CD4-positive, alpha-beta T cell (primary cell): ENCODE measurements at regions not wholly inside any gene's neighbourhood (a gene's known extent, or its start where the extent isn't known, plus 50 kb on each side); places are given as distances from the start of the nearest gene placed in this dataset.

ENCODE experiments used
- ATAC-seq: fragments of 200-7000 bp; cut with Tn5 transposase; one replicate; pipeline ENCODE4 v1.10.0; 2022; ENCODE audit warnings: mild to moderate bottlenecking; ENCODE audit not compliant: poor library complexity
- CTCF ChIA-PET: fragments of 350-600 bp; sonication (Branson Sonifier 250); formaldehyde crosslinking; loops from one replicate; lab custom pipeline; 2021; ENCODE audit warnings: antibody characterized with exemption, inconsistent platforms; lab: Charles Lee
- POLR2A ChIA-PET: fragments of 350-600 bp; sonication (Branson Sonifier 250); formaldehyde crosslinking; loops from one replicate; lab custom pipeline; 2021; ENCODE audit warnings: antibody characterized with exemption, inconsistent platforms; lab: Charles Lee
- DNase-seq, 14 experiments: peaks; one replicate each; pipeline ENCODE4 v3.0.0-alpha.2; 2013 to 2020; ENCODE audit warnings: mixed read lengths in 2 of 14
- H3K27ac ChIP-seq, 2 donors: one replicate each; pipeline versions ENCODE4 v1.5.1 to v1.7.0; 2013; ENCODE audit warnings: low read length in 2 of 2, low read depth in 1 of 2, mild to moderate bottlenecking in 1 of 2
- H3K27me3 ChIP-seq, 2 experiments: 1 replicate in 1 of 2; 2 replicates in 1 of 2; pipeline versions ENCODE4 v1.6.1 to v1.7.0; 2013; ENCODE audit warnings: low read length in 2 of 2, control low read depth in 1 of 2, mild to moderate bottlenecking in 1 of 2, moderate library complexity in 1 of 2; ENCODE audit not compliant: insufficient read depth in 2 of 2, control insufficient read depth in 1 of 2
- H3K36me3 ChIP-seq: one replicate; pipeline ENCODE4 v1.6.1; 2013; ENCODE audit warnings: low read length, control low read depth; ENCODE audit not compliant: insufficient read depth
- H3K4me1 ChIP-seq: one replicate; pipeline ENCODE4 v1.6.1; 2013; ENCODE audit warnings: low read length, control low read depth; ENCODE audit not compliant: insufficient read depth
- H3K4me3 ChIP-seq: one replicate; pipeline ENCODE4 v1.5.1; 2013; ENCODE audit warnings: mild to moderate bottlenecking, low read length, moderate library complexity
- H3K9me3 ChIP-seq, 2 experiments: 1 replicate in 1 of 2; 2 replicates in 1 of 2; pipeline versions ENCODE4 v1.6.1 to v1.7.0; 2013; ENCODE audit warnings: low read length in 2 of 2, mild to moderate bottlenecking in 2 of 2, control low read depth in 1 of 2, moderate library complexity in 1 of 2; ENCODE audit not compliant: control insufficient read depth in 1 of 2, insufficient read depth in 1 of 2
- H3K27ac Mint-ChIP-seq: one replicate; pipeline ENCODE4 v1.8.0; 2020; ENCODE audit warnings: mixed read lengths
- H3K27me3 Mint-ChIP-seq: one replicate; pipeline ENCODE4 v1.8.0; 2021; ENCODE audit warnings: mixed read lengths
- H3K36me3 Mint-ChIP-seq: one replicate; pipeline ENCODE4 v1.8.0; 2021; ENCODE audit warnings: low read depth, mixed read lengths
- H3K4me1 Mint-ChIP-seq: one replicate; pipeline ENCODE4 v1.8.0; 2021; ENCODE audit warnings: low read depth, mixed read lengths
- H3K4me3 Mint-ChIP-seq: one replicate; pipeline ENCODE4 v1.8.0; 2020; ENCODE audit warnings: mild to moderate bottlenecking, mixed read lengths
- H3K9me3 Mint-ChIP-seq: one replicate; pipeline ENCODE4 v1.8.0; 2020; ENCODE audit warnings: mixed read lengths
- CTCF ChIP-seq: fragments of 200-600 bp; IDR thresholded peaks from one replicate; pipeline ENCODE4 v1.8.0; 2022; ENCODE audit warnings: antibody characterized with exemption, mild to moderate bottlenecking
- intact Hi-C, 2 experiments: fragments of 100-400 bp; cut with DNase I in 1 of 2; cut with micrococcal nuclease in 1 of 2; formaldehyde crosslinking; loops; one replicate each; pipeline versions ENCODE4 v1.15.1 to v1.9.0; 2023 to 2025; cut with DNase I, micrococcal nuclease

DNA sequence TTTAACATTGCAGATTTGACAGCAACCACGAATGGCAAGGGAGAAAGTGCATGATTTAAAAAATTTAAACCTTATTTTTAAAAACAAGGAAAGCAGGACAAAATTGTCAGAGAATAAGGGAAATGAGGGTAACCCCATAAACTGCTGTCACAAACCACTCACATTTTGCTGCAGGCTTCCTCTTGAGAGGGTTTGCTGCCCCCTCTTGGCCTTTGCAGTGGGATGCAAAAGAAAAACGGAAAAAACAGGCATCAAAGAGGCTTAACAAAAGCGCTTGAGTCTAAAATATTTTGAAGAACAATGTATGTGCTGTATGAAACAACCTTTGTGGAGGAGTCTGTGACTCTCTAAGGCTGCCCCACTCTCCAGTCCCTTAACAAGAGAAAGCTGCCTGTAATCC, 91.6 kb downstream of the TMX3 start:
- CTCF ChIA-PET, result no interaction called here
- Mint-ChIP-seq H3K9me3 (no peaks in the 10 kb centered on the region), H3K27me3 (no peaks in the 10 kb centered on the region), H3K4me3 (no peak overlapping the region), H3K27ac (no peak overlapping the region), H3K36me3 (no peaks in the 10 kb centered on the region), H3K4me1 (no peaks in the 10 kb centered on the region)
- H3K27ac ChIP-seq, result no peak overlapping the region
- H3K27me3 ChIP-seq, result no peaks in the 10 kb centered on the region
- H3K9me3 ChIP-seq, result no peaks in the 10 kb centered on the region
- intact Hi-C loops, result no loop called here
- no peak overlapping the region for H3K4me3 ChIP-seq
- H3K4me1 ChIP-seq, result no peaks in the 10 kb centered on the region
- H3K36me3 ChIP-seq, result no peaks in the 10 kb centered on the region
- TF ChIP-seq CTCF, result peak; percentile 26
- POLR2A ChIA-PET, result no interaction called here
- peak in 5 of 14 experiments; percentile 1 to 37 (median 21) for DNase-seq
- no peak for ATAC-seq

DNA sequence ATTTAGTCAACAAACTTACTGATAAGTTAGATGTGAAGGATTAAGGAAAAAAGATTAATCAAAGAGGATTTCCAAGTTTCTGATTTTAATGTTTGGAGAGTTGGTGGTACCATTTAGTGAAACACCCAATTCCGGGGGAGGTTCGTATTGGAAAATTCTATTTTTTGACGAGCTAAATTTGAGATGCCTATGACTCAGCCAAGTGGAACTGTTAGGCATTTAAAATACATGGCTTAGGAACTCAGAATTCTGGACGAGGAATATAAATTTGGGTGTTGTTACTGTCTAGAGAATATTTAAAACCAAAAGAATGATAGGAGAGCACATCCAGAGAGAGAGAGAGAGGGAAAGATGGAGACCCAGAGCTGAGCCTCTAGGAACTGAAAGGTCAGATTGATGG, 103.6 kb downstream of the TMX3 start:
- H3K36me3 Mint-ChIP-seq, result no peaks in the 10 kb centered on the region
- ChIA-PET POLR2A (no interaction called here), CTCF (no interaction called here)
- no peak overlapping the region for H3K27ac Mint-ChIP-seq
- DNase-seq, result no peak
- no peaks in the 10 kb centered on the region for H3K4me1 Mint-ChIP-seq
- no peak for ATAC-seq
- H3K36me3 ChIP-seq, result no peaks in the 10 kb centered on the region
- H3K9me3 Mint-ChIP-seq, result no peaks in the 10 kb centered on the region
- H3K9me3 ChIP-seq, result no peaks in the 10 kb centered on the region
- TF ChIP-seq CTCF, result no peak
- H3K4me1 ChIP-seq, result no peaks in the 10 kb centered on the region
- no peaks in the 10 kb centered on the region for H3K27me3 Mint-ChIP-seq
- intact Hi-C loops, result no loop called here
- H3K27ac ChIP-seq, result no peak overlapping the region
- H3K4me3 Mint-ChIP-seq, result no peak overlapping the region
- no peak overlapping the region for H3K4me3 ChIP-seq
- no peaks in the 10 kb centered on the region for H3K27me3 ChIP-seq

DNA sequence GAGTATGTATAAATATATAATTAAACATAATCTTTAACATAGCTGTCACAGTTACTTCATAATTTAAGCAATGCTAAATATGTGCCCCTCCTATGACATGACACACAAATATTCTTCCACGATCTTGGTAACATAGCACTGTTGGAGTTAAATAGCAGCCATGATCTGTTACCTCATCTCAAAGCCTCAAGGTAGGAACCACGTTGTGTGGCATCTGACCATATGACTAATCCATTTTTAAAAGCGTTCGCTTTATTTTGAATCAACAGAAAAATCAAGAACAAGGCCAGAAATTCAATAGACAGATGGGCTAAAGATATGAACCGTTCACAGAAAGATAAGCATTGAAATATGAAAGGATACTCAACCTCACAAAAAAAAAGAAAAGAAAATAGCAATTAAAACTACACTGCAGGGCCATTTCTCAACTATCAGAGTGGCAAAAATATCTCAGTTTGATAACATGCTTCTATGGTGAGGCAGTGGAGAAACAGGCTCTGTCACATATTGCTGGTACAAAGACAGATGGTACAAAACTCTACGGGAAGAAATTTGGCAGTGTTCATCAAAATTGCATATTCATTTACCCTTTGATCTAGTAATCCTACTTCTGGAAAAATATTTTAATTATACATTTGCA, 105.9 kb downstream of the TMX3 start:
- ChIA-PET POLR2A (no interaction called here), CTCF (no interaction called here)
- Mint-ChIP-seq H3K9me3 (no peaks in the 10 kb centered on the region), H3K27me3 (peaks cover 6% of the 10 kb centered on the region), H3K36me3 (no peaks in the 10 kb centered on the region), H3K27ac (no peak overlapping the region), H3K4me3 (no peak overlapping the region), H3K4me1 (no peaks in the 10 kb centered on the region)
- intact Hi-C loops, result no loop called here
- Histone ChIP-seq H3K4me1 (no peaks in the 10 kb centered on the region), H3K9me3 (no peaks in the 10 kb centered on the region), H3K27ac (no peak overlapping the region), H3K36me3 (no peaks in the 10 kb centered on the region), H3K4me3 (no peak overlapping the region), H3K27me3 (no peaks in the 10 kb centered on the region)
- no peak for TF ChIP-seq CTCF
- DNase-seq (no peak), ATAC-seq (no peak)
